WTC11 (cell line): ENCODE measurements at regions not wholly inside any gene's neighbourhood (a gene's known extent, or its start where the extent isn't known, plus 50 kb on each side); places are given as distances from the start of the nearest gene placed in this dataset.

Experiments
- ATAC-seq: fragments of 200-7000 bp; cut with Tn5 transposase; 2 replicates; pipeline ENCODE4 v1.10.0; 2021; ENCODE audit warnings: mild to moderate bottlenecking, moderate library complexity
- CTCF ChIA-PET: fragments of 300-600 bp; sonication (Branson Sonifier 250); formaldehyde crosslinking; loops from one replicate; lab custom pipeline; 2021; ENCODE audit warnings: antibody characterized with exemption; lab: Charles Lee
- POLR2A ChIA-PET: fragments of 350-600 bp; sonication (Branson Sonifier 250); formaldehyde crosslinking; loops from one replicate; lab custom pipeline; 2021; ENCODE audit warnings: antibody characterized with exemption; lab: Charles Lee
- DNase-seq: peaks from one replicate; pipeline ENCODE4 v3.0.0; 2021; ENCODE audit warnings: low spot score
- H3K27ac Mint-ChIP-seq: 2 replicates; pipeline ENCODE4 v1.8.0; 2021; ENCODE audit warnings: mixed read lengths
- H3K27me3 Mint-ChIP-seq: 2 replicates; pipeline ENCODE4 v1.8.0; 2021; ENCODE audit warnings: low read depth, mild to moderate bottlenecking, moderate library complexity, mixed read lengths
- H3K36me3 Mint-ChIP-seq: 2 replicates; pipeline ENCODE4 v1.8.0; 2021; ENCODE audit warnings: mixed read lengths
- H3K4me1 Mint-ChIP-seq: 2 replicates; pipeline ENCODE4 v1.8.0; 2022; ENCODE audit warnings: mixed read lengths
- H3K4me3 Mint-ChIP-seq: 2 replicates; pipeline ENCODE4 v1.8.0; 2021; ENCODE audit warnings: mild to moderate bottlenecking, moderate library complexity, mixed read lengths
- H3K9me3 Mint-ChIP-seq: 2 replicates; pipeline ENCODE4 v1.8.0; 2021; ENCODE audit warnings: mixed read lengths
- CBFB ChIP-seq: sonication (generic); formaldehyde crosslinking; IDR thresholded peaks from 2 replicates; pipeline ENCODE4 v1.8.1; 2022; ENCODE audit warnings: mild to moderate bottlenecking, low read depth, missing genetic modification reagents
- CREM ChIP-seq: sonication (generic); formaldehyde crosslinking; IDR thresholded peaks from 2 replicates; pipeline ENCODE4 v1.8.1; 2022; ENCODE audit warnings: mild to moderate bottlenecking, missing genetic modification reagents, moderate library complexity
- ERG ChIP-seq: fragments of 250-450 bp; sonication (Bioruptor Pico); IDR thresholded peaks from 2 replicates; pipeline ENCODE4 v1.8.0; 2021; ENCODE audit warnings: mild to moderate bottlenecking
- HMGXB4 ChIP-seq: sonication (generic); formaldehyde crosslinking; IDR thresholded peaks from 2 replicates; pipeline ENCODE4 v1.8.1; 2023; ENCODE audit warnings: mild to moderate bottlenecking, moderate library complexity, missing genetic modification reagents
- IRF1 ChIP-seq: sonication (generic); formaldehyde crosslinking; IDR thresholded peaks from 2 replicates; pipeline ENCODE4 v1.8.0; 2023; ENCODE audit warnings: missing genetic modification reagents
- JAZF1 ChIP-seq: fragments of 250-450 bp; sonication (Bioruptor Pico); IDR thresholded peaks from 2 replicates; pipeline ENCODE4 v1.9.0; 2021; ENCODE audit warnings: moderate library complexity, mild to moderate bottlenecking, inconsistent platforms
- JUN ChIP-seq: sonication (generic); formaldehyde crosslinking; IDR thresholded peaks from 2 replicates; pipeline ENCODE4 v1.8.0; 2023; ENCODE audit warnings: mild to moderate bottlenecking, missing genetic modification reagents
- MXD4 ChIP-seq: fragments of 250-450 bp; sonication (Bioruptor Pico); IDR thresholded peaks from 2 replicates; pipeline ENCODE4 v1.8.0; 2021; ENCODE audit warnings: mild to moderate bottlenecking, moderate library complexity, borderline replicate concordance
- PRDM15 ChIP-seq: sonication (generic); formaldehyde crosslinking; IDR thresholded peaks from 2 replicates; pipeline ENCODE4 v1.8.0; 2022; ENCODE audit warnings: missing genetic modification reagents
- SMAD3 ChIP-seq: sonication (generic); formaldehyde crosslinking; IDR thresholded peaks from 2 replicates; pipeline ENCODE4 v1.8.0; 2022; ENCODE audit warnings: missing genetic modification reagents, mild to moderate bottlenecking, borderline replicate concordance
- SP1 ChIP-seq: sonication (generic); formaldehyde crosslinking; conservative IDR thresholded peaks from 2 replicates; pipeline ENCODE4 v1.8.1; 2022; ENCODE audit warnings: missing genetic modification reagents
- TP53 ChIP-seq: sonication (generic); formaldehyde crosslinking; IDR thresholded peaks from 2 replicates; pipeline ENCODE4 v1.8.1; 2023; ENCODE audit warnings: mild to moderate bottlenecking, missing genetic modification reagents
- USF2 ChIP-seq: sonication (generic); formaldehyde crosslinking; IDR thresholded peaks from 2 replicates; pipeline ENCODE4 v1.8.1; 2023; ENCODE audit warnings: mild to moderate bottlenecking, missing genetic modification reagents, moderate library complexity
- ZBTB43 ChIP-seq: sonication (generic); formaldehyde crosslinking; IDR thresholded peaks from 2 replicates; pipeline ENCODE4 v1.8.1; 2023; ENCODE audit warnings: mild to moderate bottlenecking, missing genetic modification reagents
- ZMAT4 ChIP-seq: fragments of 250-450 bp; sonication (Bioruptor Pico); IDR thresholded peaks from 2 replicates; pipeline ENCODE4 v1.9.0; 2021; ENCODE audit warnings: mild to moderate bottlenecking
- ZNF219 ChIP-seq: sonication (generic); formaldehyde crosslinking; IDR thresholded peaks from 2 replicates; pipeline ENCODE4 v1.8.0; 2023; ENCODE audit warnings: missing genetic modification reagents, mild to moderate bottlenecking, borderline replicate concordance
- ZNF232 ChIP-seq: sonication (generic); formaldehyde crosslinking; IDR thresholded peaks from 2 replicates; pipeline ENCODE4 v1.8.0; 2022; ENCODE audit warnings: mild to moderate bottlenecking, missing genetic modification reagents

GRCh38 chr3:191982481-191982880 is 521.5 kb downstream of the PYDC2 start:
- Mint-ChIP-seq H3K27me3 (no peaks in the 10 kb centered on the region), H3K4me1 (no peaks in the 10 kb centered on the region), H3K36me3 (peaks cover 22% of the 10 kb centered on the region), H3K9me3 (peaks cover 24% of the 10 kb centered on the region), H3K4me3 (no peak overlapping the region), H3K27ac (no peak overlapping the region)
- no peak for DNase-seq
- no peak for ATAC-seq
- ChIA-PET CTCF (no interaction called here), POLR2A (no interaction called here)
- TF ChIP-seq ZBTB43 (CRISPR knock-in tag) (no peak), CREM (CRISPR knock-in tag) (no peak), TP53 (CRISPR knock-in tag) (no peak), ZNF232 (CRISPR knock-in tag) (no peak), ZNF219 (CRISPR knock-in tag) (no peak), CBFB (CRISPR knock-in tag) (no peak), IRF1 (CRISPR knock-in tag) (no peak), JAZF1 (no peak), USF2 (CRISPR knock-in tag) (no peak), ZMAT4 (CRISPR knock-in tag) (no peak), ERG (no peak), SP1 (CRISPR knock-in tag) (no peak), PRDM15 (CRISPR knock-in tag) (no peak), JUN (no peak), SMAD3 (CRISPR knock-in tag) (no peak), MXD4 (CRISPR knock-in tag) (no peak), HMGXB4 (CRISPR knock-in tag) (no peak)
